ENCODE measurements at regions not wholly inside any gene's neighbourhood (a gene's known extent, or its start where the extent isn't known, plus 50 kb on each side); places are given as distances from the start of the nearest gene placed in this dataset.

DNA sequence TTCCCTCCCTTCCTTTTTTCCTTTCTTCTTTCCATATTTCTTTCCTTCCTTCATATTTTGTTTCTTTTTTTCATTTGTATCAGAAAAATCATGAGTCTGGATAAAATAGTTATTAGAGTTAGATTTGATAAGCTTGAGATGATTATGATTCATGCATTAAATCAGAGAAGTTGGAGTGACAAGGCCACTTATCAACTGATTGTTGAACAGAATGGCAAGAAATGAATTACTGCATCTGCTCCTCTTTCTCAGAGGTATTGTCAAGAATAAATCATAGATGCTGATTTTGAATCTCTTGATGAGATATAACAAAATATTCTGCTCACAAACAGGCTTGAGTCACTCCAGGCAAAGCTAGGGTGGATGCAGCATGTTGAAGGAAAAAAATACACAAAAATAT lies 54.6 kb upstream of the ANO5 start:
- no peaks in the 10 kb centered on the region for H3K79me2 ChIP-seq (ENCODE audit: insufficient read depth, low read length)
- H2AFZ ChIP-seq (ENCODE audit: low read length), result no peak overlapping the region
- no peaks in the 10 kb centered on the region for H3K9me3 ChIP-seq (ENCODE audit: low read depth, low read length)
- TF ChIP-seq, protein P1, sequence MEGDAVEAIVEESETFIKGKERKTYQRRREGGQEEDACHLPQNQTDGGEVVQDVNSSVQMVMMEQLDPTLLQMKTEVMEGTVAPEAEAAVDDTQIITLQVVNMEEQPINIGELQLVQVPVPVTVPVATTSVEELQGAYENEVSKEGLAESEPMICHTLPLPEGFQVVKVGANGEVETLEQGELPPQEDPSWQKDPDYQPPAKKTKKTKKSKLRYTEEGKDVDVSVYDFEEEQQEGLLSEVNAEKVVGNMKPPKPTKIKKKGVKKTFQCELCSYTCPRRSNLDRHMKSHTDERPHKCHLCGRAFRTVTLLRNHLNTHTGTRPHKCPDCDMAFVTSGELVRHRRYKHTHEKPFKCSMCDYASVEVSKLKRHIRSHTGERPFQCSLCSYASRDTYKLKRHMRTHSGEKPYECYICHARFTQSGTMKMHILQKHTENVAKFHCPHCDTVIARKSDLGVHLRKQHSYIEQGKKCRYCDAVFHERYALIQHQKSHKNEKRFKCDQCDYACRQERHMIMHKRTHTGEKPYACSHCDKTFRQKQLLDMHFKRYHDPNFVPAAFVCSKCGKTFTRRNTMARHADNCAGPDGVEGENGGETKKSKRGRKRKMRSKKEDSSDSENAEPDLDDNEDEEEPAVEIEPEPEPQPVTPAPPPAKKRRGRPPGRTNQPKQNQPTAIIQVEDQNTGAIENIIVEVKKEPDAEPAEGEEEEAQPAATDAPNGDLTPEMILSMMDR (IDR thresholded peaks at IDR 0.05; ENCODE audit: extremely low read depth, low read depth, low read length), result no peak
- no peaks in the 10 kb centered on the region for H4K20me1 ChIP-seq (ENCODE audit: insufficient read depth, low read length)
- H3K36me3 ChIP-seq (ENCODE audit: insufficient read depth, low read length), result no peaks in the 10 kb centered on the region
- H3K27me3 ChIP-seq (ENCODE audit: insufficient read depth, low read length), result no peaks in the 10 kb centered on the region
- no peaks in the 10 kb centered on the region for H3K4me1 ChIP-seq (ENCODE audit: insufficient read depth, low read length)
- H3K27ac ChIP-seq (ENCODE audit: low read depth, low read length), result no peak overlapping the region
- DNase-seq (ENCODE audit: insufficient read length, low spot score, missing footprints), result no peak
- no peak overlapping the region for H3K4me2 ChIP-seq (ENCODE audit: insufficient read depth, low read length)
- no peak overlapping the region for H3K4me3 ChIP-seq (ENCODE audit: insufficient read depth, low read length)

Measured in osteoblast (primary cell).